Keratinocyte (primary cell): ENCODE measurements at regions not wholly inside any gene's neighbourhood (a gene's known extent, or its start where the extent isn't known, plus 50 kb on each side); places are given as distances from the start of the nearest gene placed in this dataset.
A peak's percentile ranks its signal among the peaks of the same experiment; 100 is the strongest.

ENCODE experiments used
- DNase-seq: peaks from one replicate; pipeline ENCODE4 v3.0.0-alpha.2; 2011; ENCODE audit warnings: low read depth, missing footprints, low spot score
- FAIRE-seq: peaks from 2 replicates; lab custom pipeline; 2011; peaks lifted over from hg19 to GRCh38; lab: Jason Lieb, UNC
- H2AFZ ChIP-seq: 2 replicates; pipeline ENCODE4 v1.6.0; 2012; ENCODE audit warnings: low read length, control low read depth, inconsistent platforms; ENCODE audit not compliant: control insufficient read depth
- H3K27ac ChIP-seq: 2 replicates; pipeline ENCODE4 v1.5.1; 2011; ENCODE audit warnings: low read length; ENCODE audit not compliant: control insufficient read depth, insufficient read depth
- H3K27me3 ChIP-seq: 3 replicates; pipeline ENCODE4 v1.6.0; 2011; ENCODE audit warnings: low read length; ENCODE audit not compliant: control insufficient read depth, insufficient read depth; ENCODE audit errors: extremely low read depth
- H3K36me3 ChIP-seq, 2 experiments: 2 replicates in 1 of 2; 3 replicates in 1 of 2; pipeline ENCODE4 v1.5.1; 2011; ENCODE audit warnings: low read length in 2 of 2, mild to moderate bottlenecking in 1 of 2; ENCODE audit not compliant: control insufficient read depth in 2 of 2, insufficient read depth in 2 of 2; ENCODE audit errors: extremely low read depth in 1 of 2
- H3K4me1 ChIP-seq: 3 replicates; pipeline ENCODE4 v1.5.1; 2011; ENCODE audit warnings: low read length; ENCODE audit not compliant: control insufficient read depth, insufficient read depth; ENCODE audit errors: extremely low read depth
- H3K4me2 ChIP-seq: 3 replicates; pipeline ENCODE4 v1.6.0; 2011; ENCODE audit warnings: low read depth, low read length; ENCODE audit not compliant: control insufficient read depth, insufficient read depth; ENCODE audit errors: extremely low read depth
- H3K4me3 ChIP-seq, 3 experiments: fragments of 200-600 bp in 1 of 3; sonication (generic) in 1 of 3; 2 replicates in 2 of 3; 3 replicates in 1 of 3; pipeline ENCODE4 v1.5.1; 2011 to 2016; ENCODE audit warnings: low read length in 3 of 3, mild to moderate bottlenecking in 3 of 3, control low read depth in 2 of 3, inconsistent platforms in 1 of 3, low read depth in 1 of 3, mixed read lengths in 1 of 3, mixed run types in 1 of 3, moderate library complexity in 1 of 3; ENCODE audit not compliant: control insufficient read depth in 2 of 3, insufficient read depth in 2 of 3; ENCODE audit errors: extremely low read depth in 1 of 3
- H3K79me2 ChIP-seq: 2 replicates; pipeline ENCODE4 v1.6.0; 2012; ENCODE audit warnings: low read length; ENCODE audit not compliant: control insufficient read depth, insufficient read depth
- H3K9ac ChIP-seq: 3 replicates; pipeline ENCODE4 v1.6.0; 2011; ENCODE audit warnings: low read length; ENCODE audit not compliant: control insufficient read depth, insufficient read depth; ENCODE audit errors: extremely low read depth
- H3K9me1 ChIP-seq: 3 replicates; pipeline ENCODE4 v1.6.0; 2011; ENCODE audit warnings: low read length; ENCODE audit not compliant: control insufficient read depth, insufficient read depth; ENCODE audit errors: extremely low read depth
- H3K9me3 ChIP-seq: 2 replicates; pipeline ENCODE4 v1.5.1; 2012; ENCODE audit warnings: low read depth, low read length; ENCODE audit not compliant: control insufficient read depth
- H4K20me1 ChIP-seq: 3 replicates; pipeline ENCODE4 v1.6.0; 2011; ENCODE audit warnings: low read length; ENCODE audit not compliant: control insufficient read depth, insufficient read depth; ENCODE audit errors: extremely low read depth
- EZH2 ChIP-seq: IDR thresholded peaks from one replicate; pipeline ENCODE4 v1.6.1; 2012; ENCODE audit warnings: inconsistent platforms, mild to moderate bottlenecking, low read length, moderate library complexity
- dilution Hi-C: fragments of 300-500 bp; cut with MboI; formaldehyde crosslinking; loops from one replicate; pipeline ENCODE4 v1.7.0; 2020; ENCODE audit warnings: low sequenced_read_pairs; ENCODE audit not compliant: extremely low pct_ligation_motif_present
- TF ChIP-seq, protein P1 (sequence below), 3 experiments: IDR thresholded peaks in 1 of 3; conservative IDR thresholded peaks in 1 of 3; optimal IDR thresholded peaks in 1 of 3; 2 replicates in 2 of 3; 3 replicates in 1 of 3; pipeline versions ENCODE3 to v1.5.1; 2011; ENCODE audit warnings: low read length in 3 of 3, mild to moderate bottlenecking in 3 of 3, moderate library complexity in 2 of 3, control low read depth in 1 of 3, inconsistent platforms in 1 of 3; ENCODE audit not compliant: insufficient read depth in 2 of 3; ENCODE audit errors: extremely low read depth in 1 of 3

DNA sequence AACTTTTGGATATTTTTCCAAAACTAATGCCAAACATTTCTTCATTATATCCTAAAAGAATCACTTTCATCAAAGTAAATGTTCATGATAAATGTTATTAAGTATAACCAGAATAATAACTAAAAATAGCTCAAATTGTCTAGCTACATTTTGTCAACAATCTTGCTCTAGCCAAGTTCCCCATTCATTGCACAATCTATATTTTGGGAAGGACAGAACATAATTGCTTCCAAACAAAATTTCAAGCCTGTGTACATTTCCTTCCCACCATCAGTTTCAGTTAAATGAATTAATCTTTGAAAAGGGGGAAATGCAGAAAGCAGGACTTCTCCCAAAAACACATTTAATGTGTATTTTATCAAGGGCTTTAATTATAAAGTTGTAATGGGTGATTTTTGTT lies 98.0 kb upstream of the PLEKHG7 start:
- Histone ChIP-seq H3K4me3 (no peak overlapping the region), H4K20me1 (no peaks in the 10 kb centered on the region), H3K27ac (no peak overlapping the region), H3K4me2 (no peak overlapping the region), H3K79me2 (no peaks in the 10 kb centered on the region), H3K9ac (no peak overlapping the region), H3K27me3 (no peaks in the 10 kb centered on the region), H3K4me1 (peaks cover 20% of the 10 kb centered on the region), H3K36me3 (no peaks in the 10 kb centered on the region), H3K9me1 (no peaks in the 10 kb centered on the region), H3K9me3 (peaks cover 9% of the 10 kb centered on the region), H2AFZ (no peak overlapping the region)
- TF ChIP-seq EZH2 = no peak
- TF ChIP-seq, protein P1, sequence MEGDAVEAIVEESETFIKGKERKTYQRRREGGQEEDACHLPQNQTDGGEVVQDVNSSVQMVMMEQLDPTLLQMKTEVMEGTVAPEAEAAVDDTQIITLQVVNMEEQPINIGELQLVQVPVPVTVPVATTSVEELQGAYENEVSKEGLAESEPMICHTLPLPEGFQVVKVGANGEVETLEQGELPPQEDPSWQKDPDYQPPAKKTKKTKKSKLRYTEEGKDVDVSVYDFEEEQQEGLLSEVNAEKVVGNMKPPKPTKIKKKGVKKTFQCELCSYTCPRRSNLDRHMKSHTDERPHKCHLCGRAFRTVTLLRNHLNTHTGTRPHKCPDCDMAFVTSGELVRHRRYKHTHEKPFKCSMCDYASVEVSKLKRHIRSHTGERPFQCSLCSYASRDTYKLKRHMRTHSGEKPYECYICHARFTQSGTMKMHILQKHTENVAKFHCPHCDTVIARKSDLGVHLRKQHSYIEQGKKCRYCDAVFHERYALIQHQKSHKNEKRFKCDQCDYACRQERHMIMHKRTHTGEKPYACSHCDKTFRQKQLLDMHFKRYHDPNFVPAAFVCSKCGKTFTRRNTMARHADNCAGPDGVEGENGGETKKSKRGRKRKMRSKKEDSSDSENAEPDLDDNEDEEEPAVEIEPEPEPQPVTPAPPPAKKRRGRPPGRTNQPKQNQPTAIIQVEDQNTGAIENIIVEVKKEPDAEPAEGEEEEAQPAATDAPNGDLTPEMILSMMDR (optimal IDR thresholded peaks at IDR 0.05 in 1 of 3, IDR thresholded peaks at IDR 0.05 in 1 of 3, conservative IDR thresholded peaks at IDR 0.05 in 1 of 3; ENCODE audit: extremely low read depth in 1 of 3, insufficient read depth in 2 of 3, low read length in 3 of 3) = no peak
- dilution Hi-C loops = no loop called here
- FAIRE-seq = no peak
- no peak for DNase-seq

DNA sequence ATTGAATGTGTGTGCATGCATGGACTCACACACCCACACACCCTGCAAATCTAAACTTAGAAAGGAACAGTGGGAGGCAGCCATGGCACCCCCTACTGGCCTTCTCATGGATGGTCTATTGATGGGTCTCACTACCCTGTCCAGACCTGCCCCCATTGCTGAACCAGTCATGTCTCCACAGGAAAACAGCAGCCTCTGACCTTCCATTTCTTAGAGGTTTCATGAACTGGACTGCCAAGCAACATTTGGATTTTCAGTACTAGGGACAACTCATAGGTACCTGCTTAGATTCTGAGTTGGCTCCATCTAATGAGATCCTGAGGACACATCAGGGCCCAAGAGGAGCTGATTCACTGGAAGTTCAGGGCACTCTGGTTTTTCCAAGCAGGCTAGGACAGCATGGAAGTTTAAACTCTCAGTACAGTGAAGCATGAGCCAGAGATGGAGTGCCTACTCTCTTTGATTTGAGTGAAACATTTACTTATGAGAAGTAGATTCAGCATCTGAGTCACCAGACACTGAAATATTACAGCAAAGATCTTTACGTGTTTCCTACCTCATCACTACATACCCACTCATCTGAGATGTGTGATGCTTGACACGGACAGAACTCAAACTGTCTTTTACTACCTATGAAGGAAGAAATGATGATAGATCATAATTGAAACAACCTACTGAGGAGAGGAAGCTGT lies 98.9 kb upstream of the PLEKHG7 start:
- no peak for DNase-seq
- Histone ChIP-seq H3K79me2 (no peaks in the 10 kb centered on the region), H3K9me3 (peaks cover 9% of the 10 kb centered on the region), H3K27me3 (no peaks in the 10 kb centered on the region), H4K20me1 (no peaks in the 10 kb centered on the region), H3K4me1 (peaks cover 20% of the 10 kb centered on the region), H3K9ac (no peak overlapping the region), H3K4me2 (no peak overlapping the region), H3K9me1 (no peaks in the 10 kb centered on the region), H3K4me3 (no peak overlapping the region), H3K27ac (peak overlapping the region; percentile 55), H3K36me3 (no peaks in the 10 kb centered on the region), H2AFZ (no peak overlapping the region)
- dilution Hi-C loops = no loop called here
- FAIRE-seq = peak; percentile 17
- TF ChIP-seq EZH2 = no peak
- TF ChIP-seq, protein P1 (optimal IDR thresholded peaks at IDR 0.05 in 1 of 3, IDR thresholded peaks at IDR 0.05 in 1 of 3, conservative IDR thresholded peaks at IDR 0.05 in 1 of 3; ENCODE audit: extremely low read depth in 1 of 3, insufficient read depth in 2 of 3, low read length in 3 of 3) = peak in 2 of 3 experiments; percentile 58 to 59
